ENCODE measurements at regions not wholly inside any gene's neighbourhood (a gene's known extent, or its start where the extent isn't known, plus 50 kb on each side); places are given as distances from the start of the nearest gene placed in this dataset.

DNA sequence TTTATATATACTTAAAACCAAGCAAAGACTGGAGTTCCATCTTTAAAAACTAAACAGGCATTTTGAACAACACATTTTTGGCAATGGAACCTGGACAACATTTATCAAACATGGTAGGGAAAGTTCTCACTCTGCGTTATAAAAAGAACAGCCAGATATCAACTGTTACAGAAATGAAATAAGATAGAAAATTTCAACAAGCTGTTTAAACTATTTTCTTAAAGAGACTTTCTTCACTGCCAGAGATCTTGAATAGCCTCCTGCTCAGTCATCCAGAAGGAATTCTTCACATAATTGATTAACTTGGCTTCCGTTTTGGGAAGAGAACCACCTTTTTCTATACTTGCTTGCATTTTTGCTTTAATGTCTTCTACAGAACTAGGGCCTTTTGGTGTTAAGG is 166.0 kb upstream of the PIK3C3 start:
- H3K36me3 Mint-ChIP-seq, result no peaks in the 10 kb centered on the region
- DNase-seq (ENCODE audit: low spot score in 2 of 2) (no peak), ATAC-seq (no peak)
- H3K27ac Mint-ChIP-seq, result no peak overlapping the region
- H3K4me3 Mint-ChIP-seq, result no peak overlapping the region
- H3K9me3 Mint-ChIP-seq, result peaks cover 7% of the 10 kb centered on the region
- no peaks in the 10 kb centered on the region for H3K4me1 Mint-ChIP-seq

DNA sequence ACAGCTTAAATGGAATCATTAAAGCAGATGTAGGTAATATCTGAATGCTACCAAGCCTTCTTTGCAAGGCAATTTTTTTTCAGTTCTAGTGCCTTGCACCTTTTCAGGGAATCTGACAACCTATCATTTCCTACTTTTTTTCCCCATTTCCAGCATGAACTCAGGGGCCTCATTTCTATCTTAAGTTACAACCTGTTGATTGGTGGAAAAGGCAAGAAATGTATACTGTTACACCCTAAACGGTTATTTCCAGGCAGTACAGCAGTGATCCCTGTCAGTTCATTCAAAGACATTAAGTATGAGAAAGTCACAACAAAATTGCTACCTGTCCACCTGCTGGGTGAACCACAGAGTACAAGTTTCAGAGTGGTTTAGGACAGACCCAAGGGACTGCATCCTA is 171.2 kb upstream of the PIK3C3 start:
- no peak for ATAC-seq
- Mint-ChIP-seq H3K27ac (no peak overlapping the region), H3K9me3 (peaks cover 3% of the 10 kb centered on the region), H3K4me1 (no peaks in the 10 kb centered on the region), H3K36me3 (no peaks in the 10 kb centered on the region), H3K4me3 (no peak overlapping the region)
- no peak for DNase-seq (ENCODE audit: low spot score in 2 of 2)

DNA sequence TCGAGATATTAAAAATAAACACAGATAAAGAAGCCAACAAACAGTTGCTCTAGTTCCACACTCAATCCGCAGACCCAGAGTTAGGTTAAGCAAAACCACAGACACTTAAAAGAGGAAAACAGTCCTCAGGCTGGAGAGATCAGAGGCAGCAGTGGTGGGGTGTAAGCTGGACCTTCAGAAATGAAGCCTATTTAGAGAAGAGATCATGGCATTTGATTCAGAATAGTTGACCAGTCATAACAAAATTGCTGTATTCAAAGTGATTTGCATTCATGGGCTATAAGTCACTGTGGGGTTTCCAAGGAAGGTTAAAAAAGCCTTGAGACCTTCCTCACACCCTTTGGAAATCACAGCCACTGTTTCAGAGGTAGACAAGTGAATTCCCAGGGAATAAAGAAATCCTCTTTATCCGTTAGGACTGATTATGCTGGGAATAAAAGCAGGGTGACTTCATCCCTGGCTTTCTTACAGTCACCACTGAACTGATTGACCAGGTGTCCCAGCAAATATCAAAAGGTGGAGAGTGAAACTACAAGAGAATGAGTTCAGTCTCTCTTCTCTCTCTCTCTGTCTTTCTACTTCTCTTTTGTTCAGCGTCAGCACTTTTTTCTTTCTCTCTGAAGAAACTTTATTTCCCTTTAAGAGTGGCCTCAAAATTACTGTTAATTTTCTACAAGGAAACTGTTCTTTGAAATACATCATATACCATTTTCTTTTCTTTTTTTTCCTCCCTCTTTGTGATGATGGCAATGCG is 171.8 kb upstream of the PIK3C3 start:
- no peaks in the 10 kb centered on the region for H3K36me3 Mint-ChIP-seq
- H3K4me3 Mint-ChIP-seq, result no peak overlapping the region
- peaks cover 3% of the 10 kb centered on the region for H3K9me3 Mint-ChIP-seq
- no peaks in the 10 kb centered on the region for H3K4me1 Mint-ChIP-seq
- no peak overlapping the region for H3K27ac Mint-ChIP-seq
- DNase-seq (ENCODE audit: low spot score in 2 of 2) (no peak), ATAC-seq (no peak)

DNA sequence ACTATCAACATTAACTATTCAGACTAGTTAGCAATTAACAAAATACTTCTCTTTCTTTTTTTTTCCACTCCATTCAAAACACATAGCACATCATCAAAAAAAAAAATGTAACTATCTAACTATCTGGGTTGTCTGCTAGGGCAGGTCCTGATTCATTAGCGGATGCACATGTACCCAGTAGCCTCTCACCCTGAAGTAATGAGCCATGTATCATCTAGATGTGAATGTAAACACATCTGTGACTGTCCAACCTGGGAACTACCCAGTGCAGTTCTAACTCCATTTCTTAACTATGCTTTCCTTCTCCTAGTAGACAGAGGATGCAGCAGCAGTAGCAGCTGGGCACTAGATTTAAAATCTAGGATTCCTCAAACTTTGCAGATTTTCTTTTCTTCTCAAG is 183.1 kb upstream of the PIK3C3 start:
- Mint-ChIP-seq H3K36me3 (no peaks in the 10 kb centered on the region), H3K27ac (no peak overlapping the region), H3K4me1 (no peaks in the 10 kb centered on the region), H3K9me3 (peaks cover 5% of the 10 kb centered on the region), H3K4me3 (no peak overlapping the region)
- ATAC-seq, result no peak
- DNase-seq (ENCODE audit: low spot score in 2 of 2), result no peak

DNA sequence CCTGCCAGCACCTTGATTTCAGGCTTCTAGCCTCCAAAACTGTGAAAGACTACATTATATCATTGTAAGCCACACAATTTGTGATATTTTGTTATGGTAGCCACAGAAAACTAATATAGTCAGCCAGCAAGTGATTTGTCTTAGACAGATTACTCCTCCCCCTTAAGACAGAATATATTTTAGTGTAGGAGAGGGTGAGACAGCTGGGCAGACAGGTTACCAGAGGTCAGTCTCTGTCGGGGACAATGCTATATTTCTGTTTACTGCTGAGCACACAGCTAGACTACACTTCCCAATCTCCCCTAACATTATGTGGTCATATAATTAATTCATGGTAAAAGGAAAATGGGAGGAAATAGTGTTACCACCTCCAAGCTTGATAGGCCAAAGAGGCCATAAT is 185.8 kb upstream of the PIK3C3 start:
- ATAC-seq (no peak), DNase-seq (ENCODE audit: low spot score in 2 of 2) (no peak)
- Mint-ChIP-seq H3K9me3 (peaks cover 5% of the 10 kb centered on the region), H3K4me3 (no peak overlapping the region), H3K4me1 (no peaks in the 10 kb centered on the region), H3K27ac (no peak overlapping the region), H3K36me3 (no peaks in the 10 kb centered on the region)

DNA sequence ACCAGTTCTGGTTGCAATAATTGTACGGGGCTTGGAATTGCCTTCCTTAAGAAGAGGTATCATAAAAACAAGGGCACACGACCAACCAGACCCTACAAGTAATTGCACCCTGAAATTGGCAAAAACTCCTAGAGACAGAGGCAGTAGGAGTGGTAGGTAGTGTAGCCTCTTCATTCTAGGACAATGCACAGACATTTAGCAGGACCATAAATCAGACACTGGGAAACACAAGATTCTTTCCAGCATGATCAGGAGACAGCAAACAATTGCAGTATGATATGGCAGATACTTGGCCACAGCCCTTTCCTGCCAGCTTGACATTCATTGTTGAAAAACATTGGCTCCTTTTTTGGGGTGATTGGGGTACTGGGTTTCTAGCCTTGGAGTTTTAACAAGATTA is 186.6 kb upstream of the PIK3C3 start:
- Mint-ChIP-seq H3K27ac (no peak overlapping the region), H3K36me3 (no peaks in the 10 kb centered on the region), H3K4me1 (no peaks in the 10 kb centered on the region), H3K9me3 (peaks cover 8% of the 10 kb centered on the region), H3K4me3 (no peak overlapping the region)
- DNase-seq (ENCODE audit: low spot score in 2 of 2) (no peak), ATAC-seq (no peak)

DNA sequence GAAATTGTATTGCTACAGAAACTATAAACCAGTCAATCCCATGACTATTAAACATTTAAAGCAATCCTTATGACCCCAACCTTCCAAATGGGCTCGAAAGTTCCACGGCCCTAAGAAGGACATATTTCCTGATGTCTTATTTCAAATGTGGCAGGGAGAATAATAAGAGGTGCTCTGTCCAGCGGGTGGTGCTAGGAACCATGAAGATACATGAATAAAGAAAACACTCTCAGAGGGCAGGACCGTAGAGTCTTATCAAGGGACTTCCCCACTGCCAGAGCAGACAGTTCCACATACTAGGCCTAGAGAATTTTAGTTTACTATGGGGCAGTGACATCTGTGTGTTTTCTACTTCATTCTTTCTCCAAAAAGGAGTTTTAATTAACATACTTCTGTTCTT is 187.1 kb upstream of the PIK3C3 start:
- H3K4me3 Mint-ChIP-seq, result no peak overlapping the region
- DNase-seq (ENCODE audit: low spot score in 2 of 2) (no peak), ATAC-seq (no peak)
- H3K9me3 Mint-ChIP-seq, result peaks cover 8% of the 10 kb centered on the region
- H3K36me3 Mint-ChIP-seq, result no peaks in the 10 kb centered on the region
- H3K4me1 Mint-ChIP-seq, result no peaks in the 10 kb centered on the region
- no peak overlapping the region for H3K27ac Mint-ChIP-seq

DNA sequence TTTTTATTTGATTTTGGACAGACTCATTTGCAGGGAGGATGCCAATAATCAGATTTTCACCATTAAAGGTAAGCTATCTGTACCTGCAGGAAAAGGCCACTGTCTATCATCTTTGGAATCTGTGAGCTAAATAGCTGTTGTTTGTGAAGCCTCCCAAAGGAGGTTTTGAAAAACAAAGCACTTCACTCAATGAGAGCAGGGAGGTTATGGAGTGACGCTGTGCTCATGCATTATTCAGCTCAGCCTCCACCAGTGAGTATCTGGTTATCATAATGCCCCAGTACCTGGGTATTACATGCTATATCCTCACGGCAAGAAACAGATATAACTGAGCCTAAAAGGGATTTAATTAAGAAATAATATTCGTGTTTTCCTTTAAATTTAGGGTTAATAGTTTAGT is 189.6 kb upstream of the PIK3C3 start:
- ATAC-seq (no peak), DNase-seq (ENCODE audit: low spot score in 2 of 2) (no peak)
- H3K4me1 Mint-ChIP-seq, result no peaks in the 10 kb centered on the region
- no peak overlapping the region for H3K27ac Mint-ChIP-seq
- peaks cover 8% of the 10 kb centered on the region for H3K9me3 Mint-ChIP-seq
- no peak overlapping the region for H3K4me3 Mint-ChIP-seq
- no peaks in the 10 kb centered on the region for H3K36me3 Mint-ChIP-seq

DNA sequence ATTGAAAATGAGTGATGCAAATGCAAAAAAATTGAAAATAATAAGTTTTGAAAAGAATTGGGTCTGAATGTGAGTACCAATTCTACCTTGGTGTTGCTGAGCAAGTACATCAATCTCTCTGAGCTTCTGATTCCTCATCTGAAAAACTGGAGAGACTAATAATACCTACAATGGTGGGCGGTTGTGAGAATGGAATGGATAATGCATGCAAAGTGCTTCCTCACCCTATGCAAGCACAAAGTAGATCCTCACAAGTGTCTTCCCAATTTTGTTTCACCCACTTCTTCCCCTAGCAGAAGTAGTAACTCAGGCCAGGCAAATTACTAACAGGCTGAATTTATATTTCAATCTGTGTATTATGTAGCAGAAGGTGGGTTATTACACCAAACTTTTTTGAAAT is 191.7 kb upstream of the PIK3C3 start:
- no peak overlapping the region for H3K27ac Mint-ChIP-seq

DNA sequence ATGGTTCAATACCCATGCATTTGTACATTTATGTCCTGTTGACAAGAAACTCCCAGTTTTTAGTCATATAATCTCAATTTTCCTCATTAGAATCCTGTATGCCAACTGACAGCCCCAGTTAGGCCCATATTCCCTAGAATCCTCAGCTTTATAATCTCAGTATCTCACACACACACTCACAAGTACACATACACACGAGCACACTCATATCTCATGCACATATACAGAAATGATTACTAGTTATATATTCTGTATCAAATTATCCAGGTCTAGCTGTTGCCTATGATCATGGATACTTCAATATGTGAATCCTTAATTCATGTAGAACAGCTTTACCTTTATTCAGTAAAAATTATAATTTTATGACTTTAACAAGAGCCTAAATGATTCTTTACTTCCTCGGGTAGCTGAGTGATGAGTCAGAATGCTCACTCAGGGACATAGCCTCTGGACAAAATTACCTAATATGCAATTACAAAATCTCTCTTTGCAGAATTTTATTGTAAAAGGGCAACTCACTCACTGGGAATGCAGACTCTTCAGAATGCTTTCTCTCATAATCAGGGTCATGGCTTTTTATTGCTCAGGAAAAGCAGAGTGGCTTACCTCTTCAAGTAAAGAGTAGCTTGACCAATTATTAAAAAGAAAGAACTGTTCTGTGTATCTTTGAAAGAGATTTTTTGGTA is 193.6 kb upstream of the PIK3C3 start:
- Mint-ChIP-seq H3K36me3 (no peaks in the 10 kb centered on the region), H3K4me3 (no peak overlapping the region), H3K4me1 (no peaks in the 10 kb centered on the region), H3K9me3 (peaks cover 3% of the 10 kb centered on the region), H3K27ac (no peak overlapping the region)
- no peak for ATAC-seq
- no peak for DNase-seq (ENCODE audit: low spot score in 2 of 2)

More for the DNA sequence above, 191.7 kb upstream of the PIK3C3 start:
- no peaks in the 10 kb centered on the region for H3K36me3 Mint-ChIP-seq
- no peak overlapping the region for H3K4me3 Mint-ChIP-seq
- DNase-seq (ENCODE audit: low spot score in 2 of 2) (no peak), ATAC-seq (no peak)
- no peaks in the 10 kb centered on the region for H3K4me1 Mint-ChIP-seq
- peaks cover 4% of the 10 kb centered on the region for H3K9me3 Mint-ChIP-seq

DNA sequence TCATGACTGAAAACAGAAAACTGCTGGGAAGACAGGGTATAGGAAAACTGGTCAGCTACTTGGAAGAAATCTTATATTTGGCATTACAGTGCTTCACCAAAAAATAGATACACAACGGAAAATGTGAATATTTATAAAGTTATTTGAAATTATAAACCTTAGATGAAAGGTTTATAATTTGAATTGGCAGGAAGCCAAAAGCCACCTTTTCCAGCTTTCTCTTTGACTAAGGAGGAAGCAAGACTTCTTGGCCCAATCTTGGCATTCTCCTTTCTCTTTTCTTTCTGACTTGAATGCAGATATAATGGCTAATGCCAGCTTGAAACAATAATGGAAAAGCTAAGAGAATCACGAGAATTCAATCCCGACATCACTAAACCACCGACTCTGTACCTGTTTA is 196.5 kb upstream of the PIK3C3 start:
- Mint-ChIP-seq H3K4me3 (no peak overlapping the region), H3K27ac (no peak overlapping the region), H3K9me3 (peaks cover 3% of the 10 kb centered on the region), H3K36me3 (no peaks in the 10 kb centered on the region), H3K4me1 (no peaks in the 10 kb centered on the region)
- DNase-seq (ENCODE audit: low spot score in 2 of 2) (no peak), ATAC-seq (no peak)

DNA sequence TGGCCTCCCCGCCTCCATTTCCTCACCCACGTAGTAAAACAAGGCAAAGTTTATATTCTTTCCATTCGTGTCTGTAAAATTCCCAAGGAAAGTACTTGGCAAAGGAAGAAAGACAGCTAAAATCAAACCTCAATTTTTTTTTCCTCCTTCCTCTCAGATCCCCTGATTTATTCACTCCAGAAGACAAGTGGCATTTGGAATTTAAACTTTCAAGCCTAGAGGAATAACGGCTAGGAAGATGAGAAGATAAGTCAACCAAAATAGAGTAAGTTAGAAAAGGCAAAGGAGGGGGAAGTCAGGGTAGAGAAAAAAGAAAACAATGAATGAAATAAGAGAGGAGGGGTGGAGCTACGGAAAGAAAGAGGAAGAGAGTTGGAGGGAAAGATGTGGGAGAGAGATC is 198.9 kb upstream of the PIK3C3 start:
- no peaks in the 10 kb centered on the region for H3K36me3 Mint-ChIP-seq
- ATAC-seq (no peak), DNase-seq (ENCODE audit: low spot score in 2 of 2) (no peak)
- peaks cover 3% of the 10 kb centered on the region for H3K9me3 Mint-ChIP-seq
- H3K27ac Mint-ChIP-seq, result no peak overlapping the region
- H3K4me1 Mint-ChIP-seq, result no peaks in the 10 kb centered on the region
- no peak overlapping the region for H3K4me3 Mint-ChIP-seq

DNA sequence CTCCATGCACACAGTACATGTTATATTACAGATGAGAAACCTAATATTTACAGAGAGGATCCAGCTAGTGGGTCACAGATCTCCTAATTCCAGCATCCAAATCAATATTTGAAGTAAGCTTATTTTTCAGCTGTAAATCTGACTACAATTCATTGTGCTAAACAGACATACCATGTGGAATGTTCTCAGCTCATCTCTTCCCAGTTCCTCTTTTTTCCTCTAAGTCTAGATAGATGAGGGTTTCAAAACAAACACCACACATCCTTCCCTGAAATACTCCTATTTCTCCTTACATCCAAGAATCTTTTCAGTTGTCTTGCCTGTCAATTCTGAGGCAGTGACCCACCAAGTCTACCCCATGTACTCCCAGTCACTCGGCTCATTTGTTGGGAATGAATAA is 200.7 kb upstream of the PIK3C3 start:
- no peak overlapping the region for H3K4me3 Mint-ChIP-seq
- peaks cover 3% of the 10 kb centered on the region for H3K9me3 Mint-ChIP-seq
- no peak overlapping the region for H3K27ac Mint-ChIP-seq
- H3K4me1 Mint-ChIP-seq, result no peaks in the 10 kb centered on the region
- DNase-seq (ENCODE audit: low spot score in 2 of 2), result no peak
- ATAC-seq, result no peak
- no peaks in the 10 kb centered on the region for H3K36me3 Mint-ChIP-seq

DNA sequence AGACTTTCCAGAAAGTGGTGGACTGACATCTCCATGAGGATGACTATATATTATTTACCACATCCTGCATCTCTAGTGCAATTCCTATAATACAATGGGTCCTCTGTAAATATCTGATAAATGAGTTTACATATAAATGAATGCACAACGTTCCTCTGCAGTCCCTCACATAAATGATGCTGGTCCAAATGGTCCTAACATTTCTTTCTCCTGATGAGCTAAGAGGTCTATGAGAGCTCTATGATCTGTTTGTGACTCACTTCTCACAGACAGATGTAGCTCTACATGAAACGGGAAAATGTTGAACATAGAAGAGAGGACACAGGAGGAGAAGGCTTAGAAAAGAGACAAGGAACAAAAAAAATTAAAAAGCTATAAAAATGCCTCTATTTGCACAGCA is 201.2 kb upstream of the PIK3C3 start:
- Mint-ChIP-seq H3K4me3 (no peak overlapping the region), H3K27ac (no peak overlapping the region), H3K4me1 (no peaks in the 10 kb centered on the region), H3K9me3 (peaks cover 3% of the 10 kb centered on the region), H3K36me3 (no peaks in the 10 kb centered on the region)
- DNase-seq (ENCODE audit: low spot score in 2 of 2) (no peak), ATAC-seq (no peak)

DNA sequence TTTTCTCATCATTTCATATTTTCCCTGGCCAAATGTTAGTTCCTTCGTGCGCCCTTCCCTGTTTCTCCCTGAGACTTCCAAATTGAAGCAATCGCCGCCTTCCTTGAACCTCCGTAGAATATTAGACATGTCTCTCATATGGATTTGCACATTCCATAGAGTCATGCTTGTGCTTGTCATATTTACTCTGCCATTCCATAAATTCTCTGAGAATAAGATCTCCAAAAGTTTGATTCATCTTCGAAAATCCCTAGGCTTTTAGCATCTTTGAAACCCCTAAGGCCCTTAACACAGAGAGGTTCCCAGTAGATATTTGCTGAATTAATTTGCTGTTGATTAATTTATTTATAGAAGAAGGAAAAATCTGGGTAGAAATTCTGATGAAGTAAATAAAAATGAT is 202.2 kb upstream of the PIK3C3 start:
- H3K4me3 Mint-ChIP-seq, result no peak overlapping the region
- DNase-seq (ENCODE audit: low spot score in 2 of 2) (no peak), ATAC-seq (no peak)
- no peaks in the 10 kb centered on the region for H3K36me3 Mint-ChIP-seq
- no peaks in the 10 kb centered on the region for H3K4me1 Mint-ChIP-seq
- peaks cover 3% of the 10 kb centered on the region for H3K9me3 Mint-ChIP-seq
- H3K27ac Mint-ChIP-seq, result no peak overlapping the region

DNA sequence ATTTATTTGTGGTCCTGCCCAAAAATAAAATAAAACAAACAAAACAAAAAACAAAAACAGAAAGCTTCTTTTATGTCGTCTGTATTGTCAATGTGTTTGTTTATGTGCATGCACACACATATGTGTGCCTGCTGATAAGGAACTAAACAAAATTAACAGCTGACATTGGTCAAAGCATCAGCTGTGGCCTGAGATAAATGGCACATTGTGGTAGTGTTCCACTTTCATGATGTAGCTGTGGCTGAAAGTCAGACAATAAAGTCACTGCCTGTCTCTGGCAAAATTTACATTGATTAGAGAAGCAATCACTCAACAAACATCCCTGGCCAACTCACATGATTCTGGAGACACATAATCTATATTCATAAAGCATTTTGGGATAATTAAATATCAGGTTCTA is 203.4 kb upstream of the PIK3C3 start:
- Mint-ChIP-seq H3K36me3 (no peaks in the 10 kb centered on the region), H3K4me1 (no peaks in the 10 kb centered on the region), H3K9me3 (peaks cover 3% of the 10 kb centered on the region), H3K27ac (no peak overlapping the region), H3K4me3 (no peak overlapping the region)
- no peak for ATAC-seq
- DNase-seq (ENCODE audit: low spot score in 2 of 2), result no peak

All from stimulated activated effector memory CD8-positive, alpha-beta T cell treated with anti-CD3 and anti-CD28 coated beads, Interleukin-12 subunit alpha, Interleukin-12 subunit beta, amount 100 ng/mL, for 72 hours (primary cell).